ENCODE measurements at regions not wholly inside any gene's neighbourhood (a gene's known extent, or its start where the extent isn't known, plus 50 kb on each side); places are given as distances from the start of the nearest gene placed in this dataset.

DNA sequence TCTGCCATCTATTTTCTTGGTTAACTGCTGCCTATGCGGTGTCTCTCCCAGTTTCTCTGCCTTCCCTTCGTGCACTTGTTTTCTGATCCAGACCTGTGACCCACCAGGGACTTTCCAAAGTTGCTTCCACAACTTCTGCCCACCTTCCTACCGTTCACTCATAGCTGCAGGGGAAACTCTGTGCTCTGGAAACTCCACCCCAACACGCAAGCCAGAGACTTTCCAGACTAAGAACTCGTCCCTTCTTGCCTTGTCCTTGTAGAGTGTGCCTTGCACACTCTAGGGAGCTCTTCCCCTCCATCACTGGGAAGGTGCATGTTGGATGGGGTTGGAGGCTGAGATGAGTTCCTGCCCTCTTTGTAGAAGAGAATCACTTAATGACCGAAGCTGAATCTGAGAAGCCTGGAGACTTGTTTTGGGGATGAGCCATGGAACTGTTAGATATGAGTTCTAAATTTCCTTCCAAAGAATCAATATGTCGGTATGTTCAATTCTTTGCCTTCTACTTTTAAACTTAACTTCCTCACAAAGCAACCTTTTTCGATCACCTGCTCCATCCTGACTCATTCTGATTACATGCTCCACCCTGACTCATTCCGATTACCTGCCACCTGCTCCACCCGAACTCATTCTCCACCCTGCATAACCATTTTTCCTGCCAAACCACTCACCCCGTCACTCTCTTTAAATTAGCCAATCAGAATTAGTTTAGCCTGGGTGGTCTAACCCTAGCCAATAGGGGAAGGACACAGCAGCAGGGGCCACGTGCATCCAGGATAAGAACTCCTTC is 82.1 kb upstream of the CAPRIN2 start:
- Mint-ChIP-seq H3K9me3 (peaks cover 10% of the 10 kb centered on the region), H3K36me3 (ENCODE audit: low read depth) (no peaks in the 10 kb centered on the region), H3K4me1 (peaks cover 17% of the 10 kb centered on the region), H3K4me3 (no peak overlapping the region), H3K27me3 (ENCODE audit: low read depth, poor library complexity) (peaks cover 20% of the 10 kb centered on the region), H3K27ac (no peak overlapping the region)
- TF ChIP-seq, protein P1, sequence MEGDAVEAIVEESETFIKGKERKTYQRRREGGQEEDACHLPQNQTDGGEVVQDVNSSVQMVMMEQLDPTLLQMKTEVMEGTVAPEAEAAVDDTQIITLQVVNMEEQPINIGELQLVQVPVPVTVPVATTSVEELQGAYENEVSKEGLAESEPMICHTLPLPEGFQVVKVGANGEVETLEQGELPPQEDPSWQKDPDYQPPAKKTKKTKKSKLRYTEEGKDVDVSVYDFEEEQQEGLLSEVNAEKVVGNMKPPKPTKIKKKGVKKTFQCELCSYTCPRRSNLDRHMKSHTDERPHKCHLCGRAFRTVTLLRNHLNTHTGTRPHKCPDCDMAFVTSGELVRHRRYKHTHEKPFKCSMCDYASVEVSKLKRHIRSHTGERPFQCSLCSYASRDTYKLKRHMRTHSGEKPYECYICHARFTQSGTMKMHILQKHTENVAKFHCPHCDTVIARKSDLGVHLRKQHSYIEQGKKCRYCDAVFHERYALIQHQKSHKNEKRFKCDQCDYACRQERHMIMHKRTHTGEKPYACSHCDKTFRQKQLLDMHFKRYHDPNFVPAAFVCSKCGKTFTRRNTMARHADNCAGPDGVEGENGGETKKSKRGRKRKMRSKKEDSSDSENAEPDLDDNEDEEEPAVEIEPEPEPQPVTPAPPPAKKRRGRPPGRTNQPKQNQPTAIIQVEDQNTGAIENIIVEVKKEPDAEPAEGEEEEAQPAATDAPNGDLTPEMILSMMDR (IDR thresholded peaks at IDR 0.05) = no peak
- DNase-seq = no peak

DNA sequence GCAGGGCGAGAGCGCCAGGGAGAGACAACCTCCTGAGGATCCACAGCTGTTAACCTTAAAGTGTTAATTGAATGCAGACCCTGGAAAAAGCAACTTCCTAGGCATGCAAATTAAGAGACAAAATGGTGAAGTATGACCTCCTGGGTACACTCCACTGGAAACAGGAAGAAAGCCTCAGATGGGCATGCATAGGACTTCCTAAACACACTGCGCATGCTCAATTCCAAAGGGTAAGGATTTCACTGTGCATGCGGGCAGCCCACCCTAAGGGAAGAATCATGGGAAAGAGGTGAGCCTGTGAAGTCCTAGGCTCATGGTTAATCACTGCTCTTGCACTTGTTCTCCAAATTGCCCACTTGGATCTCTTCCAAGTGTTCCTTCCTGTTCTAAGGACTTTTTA is 80.5 kb upstream of the CAPRIN2 start:
- no peak for DNase-seq
- TF ChIP-seq, protein P1 (IDR thresholded peaks at IDR 0.05) = no peak
- peaks cover 15% of the 10 kb centered on the region for H3K9me3 Mint-ChIP-seq
- H3K27me3 Mint-ChIP-seq (ENCODE audit: low read depth, poor library complexity) = peaks cover 17% of the 10 kb centered on the region
- no peaks in the 10 kb centered on the region for H3K36me3 Mint-ChIP-seq (ENCODE audit: low read depth)
- no peak overlapping the region for H3K4me3 Mint-ChIP-seq
- H3K4me1 Mint-ChIP-seq = peaks cover 6% of the 10 kb centered on the region
- H3K27ac Mint-ChIP-seq = no peak overlapping the region

DNA sequence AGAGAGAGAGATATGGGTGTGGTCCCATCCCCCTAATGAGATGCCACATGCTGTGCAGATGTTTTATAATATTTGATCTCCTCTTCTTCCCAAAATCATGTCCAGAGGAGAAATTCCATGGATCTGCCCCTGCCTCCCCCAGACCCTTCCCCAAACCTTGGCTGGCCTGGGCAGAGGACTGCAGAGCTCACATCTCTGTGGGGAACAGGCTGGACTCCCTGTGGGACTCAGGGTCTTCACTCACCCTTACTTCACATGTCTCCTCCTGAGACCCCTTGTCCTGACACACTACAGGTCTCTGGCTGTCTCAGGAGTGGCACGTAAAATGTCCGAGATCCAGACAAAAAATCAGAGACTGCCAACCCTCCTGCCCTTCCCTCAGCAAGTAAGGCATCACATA is 76.0 kb upstream of the CAPRIN2 start:
- Mint-ChIP-seq H3K4me3 (no peak overlapping the region), H3K36me3 (ENCODE audit: low read depth) (no peaks in the 10 kb centered on the region), H3K4me1 (no peaks in the 10 kb centered on the region), H3K9me3 (peaks cover 15% of the 10 kb centered on the region), H3K27me3 (ENCODE audit: low read depth, poor library complexity) (peaks cover 29% of the 10 kb centered on the region), H3K27ac (no peak overlapping the region)
- TF ChIP-seq, protein P1 (IDR thresholded peaks at IDR 0.05) = no peak
- no peak for DNase-seq

DNA sequence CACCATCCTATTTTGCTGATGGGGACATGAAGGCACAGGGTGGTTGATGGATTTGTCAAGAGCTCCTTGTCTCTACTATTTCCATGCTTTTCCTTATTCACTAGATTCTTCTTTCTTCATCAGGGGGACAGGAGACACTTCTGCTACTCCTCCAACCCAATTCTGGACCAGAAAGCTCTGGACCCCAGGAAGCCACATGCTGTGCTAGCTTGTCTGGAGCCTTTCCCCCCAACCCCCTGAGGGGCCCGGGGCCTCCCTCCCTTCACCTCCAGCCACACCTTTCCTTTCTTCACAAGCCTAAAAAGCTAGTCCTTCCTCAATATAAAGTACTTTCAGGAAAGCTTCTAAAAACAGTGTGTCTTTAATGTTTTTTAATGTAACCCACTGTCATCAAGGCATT is 75.1 kb upstream of the CAPRIN2 start:
- peaks cover 25% of the 10 kb centered on the region for H3K27me3 Mint-ChIP-seq (ENCODE audit: low read depth, poor library complexity)
- TF ChIP-seq, protein P1 (IDR thresholded peaks at IDR 0.05) = no peak
- no peak for DNase-seq
- no peak overlapping the region for H3K4me3 Mint-ChIP-seq
- H3K27ac Mint-ChIP-seq = no peak overlapping the region
- no peaks in the 10 kb centered on the region for H3K4me1 Mint-ChIP-seq
- no peaks in the 10 kb centered on the region for H3K36me3 Mint-ChIP-seq (ENCODE audit: low read depth)
- peaks cover 15% of the 10 kb centered on the region for H3K9me3 Mint-ChIP-seq

DNA sequence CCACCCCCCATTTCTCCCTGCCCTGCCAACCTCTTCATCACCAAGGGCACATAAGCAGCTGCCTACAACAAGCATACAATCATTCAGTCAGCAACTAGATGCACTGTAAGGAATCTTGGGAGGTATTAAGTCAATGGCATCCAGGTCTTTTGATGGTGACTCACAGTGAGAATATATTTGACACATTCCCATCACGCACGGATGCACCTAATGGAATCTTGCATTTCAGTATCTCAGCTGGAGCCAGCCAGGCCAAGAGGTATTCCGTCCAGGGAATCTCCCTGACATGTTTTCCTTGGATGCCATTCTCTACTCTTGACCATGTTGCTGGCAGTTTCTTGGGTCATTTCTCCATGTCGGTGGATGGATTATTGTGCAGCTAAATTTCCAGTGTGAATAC is 73.9 kb upstream of the CAPRIN2 start:
- Mint-ChIP-seq H3K27ac (no peak overlapping the region), H3K36me3 (ENCODE audit: low read depth) (no peaks in the 10 kb centered on the region), H3K4me3 (no peak overlapping the region), H3K9me3 (peaks cover 13% of the 10 kb centered on the region), H3K27me3 (ENCODE audit: low read depth, poor library complexity) (peaks cover 25% of the 10 kb centered on the region), H3K4me1 (peaks cover 11% of the 10 kb centered on the region)
- DNase-seq = no peak
- TF ChIP-seq, protein P1 (IDR thresholded peaks at IDR 0.05) = no peak
